COLO668 (cell line): ENCODE measurements at regions not wholly inside any gene's neighbourhood (a gene's known extent, or its start where the extent isn't known, plus 50 kb on each side); places are given as distances from the start of the nearest gene placed in this dataset.
A peak's percentile ranks its signal among the peaks of the same experiment; 100 is the strongest.

Source experiments
- DNase-seq: peaks from one replicate; lab custom pipeline; 2025; ENCODE audit not compliant: unreplicated experiment; lab: John Stamatoyannopoulos, UW

DNA sequence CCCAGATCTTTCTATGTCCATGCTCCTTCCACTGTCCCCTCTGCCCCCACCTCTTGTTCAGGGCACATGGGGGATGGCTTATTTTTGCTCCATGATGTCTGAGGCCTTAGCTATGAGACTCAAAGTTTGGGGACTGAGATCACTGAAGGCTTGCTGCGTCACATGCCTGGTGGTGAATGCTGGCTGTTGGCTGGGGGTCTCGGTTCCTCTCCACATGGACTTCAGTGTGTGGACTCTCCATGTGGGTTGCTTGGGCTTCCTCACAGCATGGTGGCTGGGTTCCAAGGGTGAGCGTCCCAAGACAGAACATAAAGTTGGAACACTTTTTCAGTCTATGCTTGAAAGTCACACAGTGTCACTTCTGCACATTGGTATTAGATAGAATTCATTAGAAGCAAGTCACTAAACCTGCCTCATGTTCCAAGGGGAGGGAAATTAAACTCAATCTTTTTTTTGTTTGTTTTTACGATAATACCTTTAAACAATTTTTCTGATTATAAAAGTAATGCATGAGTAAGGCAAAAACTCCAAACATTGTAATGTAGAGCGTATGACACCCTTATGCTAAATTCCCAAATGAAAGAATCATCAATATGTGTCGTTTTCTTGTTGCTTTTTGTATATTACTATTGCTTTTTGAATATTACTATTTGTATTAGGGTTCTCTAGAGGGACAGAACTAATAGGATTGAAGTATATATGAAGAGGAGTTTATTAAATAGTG, 111.7 kb downstream of the MYCN start:
- DNase-seq, result no peak

DNA sequence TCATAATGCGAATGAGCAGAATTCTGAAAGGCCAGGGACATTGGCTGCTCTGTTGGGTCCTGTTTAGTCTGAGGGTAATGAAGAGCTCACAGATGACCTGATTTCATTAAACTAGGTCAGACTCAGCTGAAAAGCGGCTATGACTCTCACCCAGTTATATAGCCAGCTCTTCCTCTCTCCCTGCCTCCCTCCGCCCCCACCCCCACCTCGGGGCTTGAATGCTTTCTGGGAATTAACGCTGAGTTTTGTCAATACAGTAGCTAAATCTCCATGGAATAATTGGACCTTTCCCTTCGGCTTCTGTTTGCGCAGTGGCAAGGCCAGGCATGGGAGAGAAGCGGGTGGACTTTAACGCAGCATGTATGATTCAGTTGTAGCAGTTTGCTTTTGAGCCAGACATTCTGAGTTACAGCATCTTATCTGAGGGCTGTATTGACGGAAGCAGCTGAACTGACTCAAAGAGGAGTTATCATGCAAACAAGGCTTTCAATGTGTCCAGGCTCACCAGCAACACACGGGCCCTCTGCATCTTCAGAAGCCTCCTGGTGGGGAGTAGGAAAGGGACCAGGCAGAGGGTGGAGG, 110.6 kb downstream of the MYCN start:
- peak; percentile 27 for DNase-seq

DNA sequence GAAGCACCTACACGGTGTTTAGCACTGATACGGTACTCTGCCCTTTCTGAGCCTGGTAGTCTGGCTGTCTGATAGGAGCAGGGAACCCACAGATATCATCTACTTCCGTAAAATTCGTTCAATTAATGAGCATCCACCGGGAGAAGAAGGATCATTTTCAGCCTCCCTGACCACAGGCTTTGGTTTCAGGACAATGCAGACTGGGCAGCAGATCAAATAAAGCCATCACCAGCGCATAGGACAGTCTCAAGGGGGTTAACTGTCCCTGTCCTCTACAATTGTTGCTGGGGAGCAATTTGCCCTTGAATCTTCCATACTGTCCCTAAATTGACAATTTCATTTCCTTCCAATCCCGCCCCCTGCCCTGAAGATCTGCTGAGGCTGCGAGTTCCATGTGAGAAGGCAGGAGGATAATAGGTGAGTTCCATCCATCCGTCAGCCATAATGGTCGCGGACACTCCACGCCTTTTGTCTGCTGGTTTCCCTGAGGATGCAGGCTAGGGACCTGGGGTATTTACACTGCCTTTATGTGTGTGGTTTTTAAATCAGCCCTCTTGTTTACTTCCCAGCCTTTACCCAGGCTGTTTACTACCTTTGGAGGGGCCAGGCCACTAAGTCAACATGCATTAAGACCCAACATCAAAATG, 110.0 kb downstream of the MYCN start:
- DNase-seq, result peak; percentile 27

DNA sequence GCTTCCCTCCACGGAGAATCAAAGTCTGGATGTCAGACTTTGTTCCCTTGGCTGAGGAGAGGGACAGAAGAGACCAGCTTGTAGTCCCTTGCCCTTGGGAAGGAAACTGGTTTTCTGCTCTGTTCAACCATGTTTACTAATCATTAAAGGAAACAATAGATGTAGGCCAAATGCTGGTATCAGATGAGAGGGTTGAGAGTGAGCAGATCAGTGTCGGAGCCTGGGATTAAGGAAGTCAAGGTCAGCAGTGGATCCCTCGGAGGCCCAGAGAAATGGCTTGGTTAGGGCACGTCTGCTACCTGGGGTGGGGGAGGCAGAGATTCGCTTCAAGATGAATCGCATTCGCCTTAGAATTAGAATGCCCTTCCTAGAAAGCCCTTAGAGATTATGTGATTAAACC, 109.1 kb downstream of the MYCN start:
- DNase-seq, result no peak

DNA sequence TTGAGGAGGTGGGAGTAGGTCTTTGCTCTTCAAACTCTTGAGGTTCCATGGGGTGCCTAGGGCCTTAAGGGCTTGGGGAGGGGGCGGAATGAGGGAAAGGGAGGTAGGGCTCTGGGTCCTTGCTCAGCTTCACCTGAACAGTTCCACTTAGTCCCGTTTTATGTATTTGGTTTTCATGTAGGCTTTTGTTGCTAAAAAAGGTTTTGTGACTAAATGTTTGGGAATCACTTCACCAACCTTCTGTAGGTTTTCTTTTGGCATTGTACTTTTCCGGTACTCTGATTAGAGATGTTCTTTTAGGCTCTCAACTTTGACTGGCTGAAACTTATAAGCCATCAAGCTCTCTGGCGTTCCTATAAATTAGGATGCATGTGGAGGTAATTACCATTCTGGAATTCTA, 108.1 kb downstream of the MYCN start:
- no peak for DNase-seq

DNA sequence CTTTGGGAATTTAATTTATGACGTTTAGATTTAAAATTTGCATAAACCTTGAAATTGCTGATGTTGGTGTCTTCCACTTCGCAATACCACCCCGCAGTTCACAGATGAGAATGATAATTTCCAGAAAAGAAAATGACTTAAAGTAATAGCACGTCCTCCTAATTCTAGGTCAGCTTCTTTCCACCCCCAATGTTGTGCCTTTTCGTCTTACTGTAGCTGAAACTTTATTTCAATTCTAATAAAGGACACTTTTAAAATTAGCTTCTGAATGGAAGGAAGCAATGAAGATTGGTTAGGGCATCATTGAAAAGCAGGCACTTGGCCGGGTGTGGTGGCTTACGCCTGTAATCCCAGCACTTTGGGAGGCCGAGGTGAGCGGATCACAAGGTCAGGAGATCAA, 107.4 kb downstream of the MYCN start:
- DNase-seq, result no peak

DNA sequence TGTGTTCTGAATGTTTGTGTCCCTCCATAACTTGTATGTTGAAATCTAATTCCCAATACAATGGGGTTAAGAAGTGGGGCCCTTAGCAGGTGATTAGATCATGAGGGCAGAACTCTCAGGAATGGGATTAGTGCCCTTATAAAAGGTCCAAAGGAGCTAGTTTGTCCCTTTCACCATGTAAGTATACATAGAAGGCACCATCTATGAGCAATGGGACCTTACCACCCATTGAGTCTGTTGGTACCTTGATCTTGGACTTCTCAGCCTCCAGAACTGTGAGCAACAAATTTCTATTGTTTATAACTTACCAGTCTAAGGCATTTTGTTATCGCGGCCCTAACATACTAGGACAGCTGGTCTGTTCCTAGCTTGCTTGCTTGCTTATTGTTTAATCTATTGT, 106.3 kb downstream of the MYCN start:
- DNase-seq, result no peak

DNA sequence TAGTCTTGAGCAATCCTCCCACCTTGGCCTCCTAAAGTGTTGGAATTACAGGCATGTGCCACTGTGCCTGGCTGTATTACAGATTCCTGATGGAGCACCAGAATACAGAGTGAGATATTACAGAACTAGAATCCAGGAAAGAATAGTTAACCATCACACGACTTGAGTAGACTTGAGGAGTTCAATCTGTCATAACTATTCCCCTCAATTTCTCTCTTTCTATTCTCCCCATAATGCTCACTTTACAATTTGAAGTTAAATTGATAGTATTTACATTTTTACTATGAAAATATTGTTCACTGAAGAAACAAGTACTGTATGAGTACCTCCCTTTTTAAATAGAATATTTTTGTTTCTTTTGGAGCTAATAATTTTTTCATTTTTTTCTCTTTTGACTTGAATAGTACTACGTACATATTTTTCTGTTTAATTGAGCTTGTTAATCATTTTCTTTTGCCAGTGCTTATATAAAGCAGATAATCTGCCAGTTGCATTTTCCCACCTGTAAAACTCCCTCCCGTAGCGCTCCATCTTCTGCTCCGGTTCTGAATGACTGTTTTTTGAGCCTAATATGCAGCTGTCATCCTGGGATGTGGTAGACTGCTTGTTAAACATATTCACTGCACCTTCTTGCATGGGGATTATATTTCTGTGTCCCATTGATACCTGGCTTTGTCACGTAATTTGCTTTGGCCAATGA, 105.5 kb downstream of the MYCN start:
- DNase-seq, result no peak

DNA sequence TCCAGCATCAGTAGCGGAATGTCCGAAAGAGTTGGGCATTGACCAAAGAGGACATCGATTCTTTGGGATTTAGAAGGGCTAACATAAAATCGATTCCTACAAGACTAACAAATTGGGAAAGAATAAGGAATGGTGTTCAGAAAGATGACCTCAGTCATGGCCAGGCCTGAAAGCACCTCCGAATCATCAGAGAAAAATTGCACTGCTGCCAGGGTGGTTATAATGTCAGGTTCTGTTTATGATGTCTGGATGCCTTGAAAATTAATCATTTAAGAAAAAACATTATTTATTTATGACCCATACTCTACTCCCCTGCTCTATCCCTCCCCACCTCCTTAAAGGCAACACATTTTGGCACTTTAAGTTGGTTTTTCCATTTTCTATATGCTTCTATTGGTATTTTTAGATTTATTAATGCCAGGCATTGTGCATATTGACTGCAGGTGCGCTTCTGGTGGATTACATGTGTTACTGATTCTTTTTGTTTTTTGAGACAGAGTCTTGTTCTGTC, 104.7 kb downstream of the MYCN start:
- DNase-seq, result no peak

DNA sequence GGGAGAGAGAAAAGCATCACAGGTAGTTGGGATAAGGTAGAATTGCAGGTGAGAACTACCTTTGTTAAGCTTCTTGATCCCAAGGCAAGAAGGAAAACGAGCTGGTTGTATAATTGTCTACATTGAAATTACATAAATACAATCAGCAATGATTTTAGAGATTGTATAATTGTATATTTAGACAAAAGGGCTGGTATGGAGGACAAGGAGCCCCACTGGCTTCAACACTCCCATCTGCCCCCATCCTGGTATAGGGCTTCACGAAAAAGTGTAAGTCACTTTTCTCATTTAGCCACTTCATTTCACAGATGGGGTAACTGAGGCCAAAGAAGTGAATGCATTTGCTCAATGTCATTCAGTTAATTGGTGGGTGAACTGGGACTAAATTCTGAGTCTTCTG, 103.3 kb downstream of the MYCN start:
- DNase-seq, result no peak

DNA sequence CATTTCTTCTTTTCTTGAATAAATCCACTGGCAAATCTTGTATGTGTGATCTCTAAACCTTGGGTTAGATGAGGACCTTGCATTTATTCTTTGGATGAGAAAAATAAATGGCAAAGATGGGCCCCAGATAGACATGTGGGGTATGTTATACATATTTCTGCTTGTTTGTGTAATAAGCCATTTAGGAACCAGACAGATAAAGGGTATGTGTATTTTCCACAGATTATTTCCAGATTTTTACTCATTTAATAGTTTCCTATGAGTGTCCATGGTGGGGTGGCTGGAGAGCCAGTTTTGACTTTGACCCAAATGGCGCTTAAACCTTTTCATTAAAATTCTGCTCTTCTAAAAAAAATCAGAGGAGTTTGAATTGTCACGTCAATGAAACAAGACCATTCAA, 102.8 kb downstream of the MYCN start:
- no peak for DNase-seq

DNA sequence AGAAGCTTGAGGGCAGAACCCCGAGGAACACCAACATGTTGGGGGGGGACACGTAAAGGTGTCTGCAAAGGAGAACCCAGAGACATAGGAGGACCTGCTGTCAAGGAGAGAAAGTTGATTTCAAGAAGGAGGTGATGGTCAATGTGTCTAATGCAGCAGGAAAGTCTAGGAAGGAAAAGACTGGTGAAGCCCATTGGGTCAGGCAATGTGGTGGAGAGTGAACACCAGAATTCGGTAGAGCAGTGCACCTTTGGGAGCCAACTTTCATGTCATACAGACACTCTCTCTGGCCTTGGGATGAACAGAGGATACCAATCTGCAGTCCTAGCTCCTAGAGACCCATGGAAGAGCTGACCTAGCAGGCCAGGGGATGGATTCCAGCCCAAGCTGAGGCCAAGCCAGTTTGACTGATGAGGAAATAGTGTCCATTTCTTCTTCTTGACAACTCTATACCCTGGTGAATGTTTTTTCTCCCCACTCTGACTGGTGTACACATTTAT, 101.9 kb downstream of the MYCN start:
- no peak for DNase-seq

DNA sequence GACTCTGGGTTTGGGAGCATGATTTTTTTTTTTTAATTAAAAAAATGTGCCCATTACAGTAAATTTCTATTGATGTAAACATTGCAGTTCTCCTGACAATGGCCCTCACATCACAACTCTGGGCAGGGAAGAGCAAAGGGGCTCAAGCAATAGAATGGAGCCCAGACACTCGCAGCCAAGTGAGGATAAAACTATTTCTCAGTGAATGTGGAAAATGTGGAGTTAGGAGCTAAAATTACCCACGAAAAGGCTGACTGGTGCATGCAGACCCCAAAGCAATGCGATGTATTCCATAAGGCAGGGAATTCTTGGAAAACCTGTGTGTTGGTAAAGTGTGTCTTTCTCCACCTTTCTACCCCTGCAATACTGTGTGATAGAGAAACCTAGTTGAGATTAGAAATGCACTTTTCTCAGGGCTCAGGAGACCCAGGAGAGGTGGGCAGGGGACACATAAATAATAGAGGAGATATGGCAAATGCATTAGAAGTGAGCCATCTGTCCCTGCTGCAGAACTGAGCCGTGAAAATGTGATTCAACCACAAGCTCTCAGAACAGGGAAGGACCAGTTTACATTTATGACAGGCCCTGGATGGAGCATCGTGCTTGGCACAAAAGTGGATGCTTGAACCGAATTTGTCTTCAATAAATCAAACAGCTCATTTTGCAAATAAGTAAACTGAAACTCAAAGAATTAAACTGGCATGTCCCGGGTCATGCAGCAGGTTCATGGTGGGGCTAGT, 100.1 kb downstream of the MYCN start:
- no peak for DNase-seq

DNA sequence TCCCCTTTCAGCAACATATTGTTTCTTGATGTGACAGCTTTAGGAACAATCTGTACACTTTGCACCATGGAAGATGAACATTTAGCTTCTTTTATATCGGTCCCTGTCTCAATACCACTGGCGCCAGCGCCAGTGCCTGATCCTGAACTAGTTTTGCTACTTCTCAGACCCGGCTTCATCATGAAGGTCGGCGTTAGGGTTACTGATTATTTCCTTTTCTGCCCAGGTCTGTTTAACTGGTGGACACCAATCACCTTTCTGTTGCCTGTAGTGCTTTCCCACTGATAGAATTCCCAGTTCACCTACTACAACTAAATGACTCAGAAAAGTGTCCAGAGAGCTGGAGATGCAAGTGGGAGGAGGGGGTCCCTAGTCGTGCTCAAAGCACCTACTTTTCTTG, 99.5 kb downstream of the MYCN start:
- DNase-seq, result no peak

DNA sequence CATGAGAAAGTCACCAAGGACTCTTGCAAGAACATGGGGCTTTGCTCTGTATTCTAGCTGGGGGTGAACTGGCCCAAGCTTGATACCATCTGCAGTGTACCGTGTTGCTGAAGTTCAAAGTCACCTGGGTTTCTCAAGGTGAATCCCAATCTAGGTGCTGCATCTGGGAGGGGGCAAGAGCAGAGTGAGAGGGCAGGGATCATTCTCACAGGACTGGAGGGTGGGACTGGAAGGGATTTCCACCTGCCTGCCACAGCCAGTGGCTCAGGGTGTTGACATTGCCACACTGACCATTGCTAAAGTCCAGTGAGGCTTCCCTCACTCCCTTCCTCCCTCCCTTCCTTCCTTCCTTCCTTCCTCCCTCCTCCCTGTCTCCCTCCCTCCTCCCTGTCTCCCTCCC, 98.7 kb downstream of the MYCN start:
- no peak for DNase-seq

DNA sequence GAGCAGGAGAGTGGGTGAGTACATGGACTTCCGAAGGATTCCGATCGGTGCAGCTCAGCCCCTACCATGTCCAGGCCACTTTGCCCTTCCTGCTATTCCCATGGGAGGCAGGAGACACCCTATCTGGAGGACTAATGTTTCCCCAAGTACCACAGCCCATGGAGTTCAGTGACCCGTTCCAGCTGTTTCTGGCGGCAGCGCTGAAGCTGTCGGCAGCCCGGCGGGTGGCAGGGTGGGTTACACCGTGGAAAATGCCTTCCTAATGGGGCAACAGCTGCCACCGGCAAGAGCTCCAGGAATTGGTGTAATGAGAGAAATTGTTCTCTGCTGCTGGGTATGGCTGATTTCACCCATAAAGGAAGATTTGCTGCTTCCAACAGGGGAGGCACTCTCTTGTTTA, 98.3 kb downstream of the MYCN start:
- DNase-seq, result no peak

DNA sequence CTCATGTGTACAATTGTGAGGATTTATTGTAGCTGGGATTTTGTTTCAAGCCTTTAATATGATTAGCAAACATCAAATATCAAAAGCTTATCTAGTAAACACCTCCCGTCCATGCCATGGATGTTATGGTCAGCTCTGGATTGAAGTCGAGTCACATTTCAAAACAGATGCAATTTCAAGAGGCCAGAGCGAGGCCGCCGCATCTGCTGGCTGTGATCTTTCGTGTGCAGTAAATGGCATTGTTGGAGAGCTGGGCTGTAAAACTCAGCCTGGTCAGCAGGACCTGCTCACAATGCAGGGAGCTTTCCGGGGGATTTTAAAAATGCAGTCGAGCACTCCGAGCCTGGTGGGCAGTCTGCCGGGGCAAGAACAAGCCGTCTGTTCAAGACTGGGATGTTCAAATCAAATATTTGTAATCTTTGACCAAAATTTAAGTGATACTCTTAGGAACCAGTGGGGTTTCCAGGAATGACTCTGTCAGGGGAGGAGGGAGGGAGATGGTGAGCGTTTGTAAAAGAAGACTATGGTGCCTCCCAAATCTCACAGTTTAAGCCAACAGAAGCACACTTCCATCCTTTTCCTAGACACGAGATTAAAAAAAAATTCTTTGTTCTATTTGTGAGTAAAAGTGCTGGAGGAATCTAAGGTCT, 97.6 kb downstream of the MYCN start:
- DNase-seq, result no peak

DNA sequence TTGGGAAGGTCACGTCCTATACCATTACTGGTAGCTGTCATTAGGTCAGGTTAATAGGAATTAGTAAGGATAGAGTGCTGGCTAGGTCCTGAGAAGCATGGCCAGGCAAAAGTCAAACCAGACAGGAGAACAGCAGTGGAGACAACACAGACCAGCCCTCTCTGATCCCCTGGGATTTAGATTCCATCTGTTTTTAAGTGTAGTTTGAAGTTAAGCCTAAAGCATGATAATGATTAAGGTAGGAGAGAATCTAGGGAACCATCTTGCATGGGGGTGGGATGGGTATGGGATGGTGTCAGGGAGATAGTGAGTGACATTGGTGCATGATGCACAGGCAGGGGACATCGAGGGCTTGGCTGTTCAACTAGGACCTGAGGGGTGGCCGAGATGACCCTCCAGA, 96.6 kb downstream of the MYCN start:
- no peak for DNase-seq

DNA sequence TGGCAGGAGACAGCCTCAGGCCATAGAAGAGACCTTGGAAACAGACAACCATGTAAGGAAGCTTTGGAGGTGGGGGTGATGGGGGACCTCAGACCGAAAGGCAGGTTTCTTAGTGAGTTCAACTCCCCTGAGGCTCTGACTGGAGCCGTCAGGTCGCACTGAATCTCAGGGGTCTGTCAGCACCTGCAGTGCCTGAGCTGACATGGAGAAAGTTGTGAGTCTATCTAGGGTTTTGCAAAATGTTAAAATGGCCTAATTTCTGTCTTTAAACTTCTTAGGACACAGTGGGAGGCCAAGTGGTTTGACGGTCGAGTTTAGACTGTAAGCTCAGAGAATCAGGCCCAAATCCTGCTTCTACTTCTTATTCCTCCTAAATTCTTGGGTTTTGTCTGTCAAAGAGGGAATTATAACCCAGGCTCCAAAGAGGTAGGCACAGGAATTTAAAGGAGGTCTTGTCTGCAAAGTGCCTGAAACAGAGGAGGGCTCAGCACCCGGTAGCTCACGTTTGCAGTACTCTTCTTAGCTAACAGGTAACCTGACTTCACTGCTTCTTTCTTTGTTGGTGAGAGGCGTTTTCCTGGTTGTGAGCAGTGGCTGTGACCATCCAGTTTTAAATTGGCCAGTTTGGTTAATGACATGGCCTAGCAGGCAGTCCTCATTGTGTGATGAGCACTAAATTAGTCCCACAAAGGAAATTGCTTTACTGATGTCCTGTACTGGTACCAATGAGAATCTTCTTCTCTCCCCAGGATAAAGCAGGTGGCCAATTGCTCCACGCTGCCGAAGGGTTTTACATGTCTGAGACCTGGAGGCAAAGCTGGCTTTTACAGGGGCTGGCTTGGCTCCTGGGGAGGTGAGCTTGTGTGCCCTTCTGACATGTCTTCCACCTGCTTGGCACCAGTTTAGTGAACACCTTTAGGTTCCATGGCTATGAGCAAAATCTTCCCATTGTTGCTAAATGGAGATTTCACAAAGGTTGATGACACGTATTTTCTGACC, 95.7 kb downstream of the MYCN start:
- no peak for DNase-seq
